ENCODE measurements at regions not wholly inside any gene's neighbourhood (a gene's known extent, or its start where the extent isn't known, plus 50 kb on each side); places are given as distances from the start of the nearest gene placed in this dataset.

DNA sequence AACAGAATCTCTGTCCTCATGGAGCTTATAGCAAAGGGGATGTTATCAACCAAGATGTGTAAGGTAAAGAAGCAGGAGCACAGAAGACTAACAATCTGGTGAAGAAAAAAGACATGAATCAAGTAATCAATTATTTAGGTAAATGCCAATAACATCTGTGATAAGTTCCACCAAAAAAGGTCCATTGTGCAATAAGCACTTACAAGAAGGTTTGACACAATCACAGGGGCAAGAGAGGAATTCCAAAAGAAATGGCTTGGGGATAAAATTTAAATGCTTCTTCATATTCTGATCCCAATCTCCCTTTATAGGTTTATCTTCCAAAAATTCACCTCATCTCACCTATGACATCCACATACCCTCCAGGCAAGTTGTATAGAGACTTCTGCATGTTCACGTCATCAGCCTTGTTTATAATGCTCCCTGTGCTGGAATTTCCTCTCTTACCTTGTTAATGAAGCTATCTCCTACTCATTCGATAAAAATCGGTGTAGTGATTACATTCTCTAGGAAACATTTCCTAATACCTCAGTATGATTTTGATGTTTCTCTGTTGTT is 53.6 kb upstream of the DPT start:
- no peak for DNase-seq

DNA sequence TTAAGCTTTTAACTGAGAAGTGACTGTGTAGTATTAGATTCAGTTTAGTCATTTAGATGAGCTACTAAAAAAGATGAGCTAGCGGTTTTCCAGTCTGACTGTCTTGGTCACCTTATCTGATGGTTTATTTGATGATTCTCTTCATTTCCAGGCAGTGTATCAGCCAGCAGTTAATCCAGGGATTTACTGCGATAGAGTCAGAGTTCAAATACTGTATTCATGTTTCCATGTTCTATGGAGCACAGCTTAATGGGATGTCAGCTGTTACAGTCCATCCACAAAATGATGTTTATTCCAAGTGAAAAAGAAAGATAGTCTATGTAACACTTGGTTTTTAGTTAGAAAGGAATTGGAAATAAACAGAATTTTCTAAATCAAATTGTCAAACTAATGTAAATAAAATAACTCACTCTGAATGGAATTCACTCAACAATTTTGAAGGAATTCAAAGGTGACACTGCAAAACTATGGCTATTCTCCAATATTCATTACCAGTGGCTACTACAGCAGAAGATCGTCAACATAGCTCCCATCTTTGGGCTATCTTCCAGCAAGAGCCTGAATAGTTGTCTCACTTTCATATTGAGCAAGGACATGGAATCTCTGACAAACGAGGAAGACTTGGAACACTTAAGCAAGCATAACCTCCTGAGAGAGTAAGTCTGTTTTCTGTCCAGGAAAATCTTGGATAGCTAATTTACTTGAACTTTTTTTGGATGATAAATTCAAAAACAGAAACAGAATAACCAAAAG is 54.6 kb upstream of the DPT start:
- no peak for DNase-seq

GRCh38 chr1:168786476-168787330 is 57.7 kb upstream of the DPT start:
- no peak for DNase-seq

DNA sequence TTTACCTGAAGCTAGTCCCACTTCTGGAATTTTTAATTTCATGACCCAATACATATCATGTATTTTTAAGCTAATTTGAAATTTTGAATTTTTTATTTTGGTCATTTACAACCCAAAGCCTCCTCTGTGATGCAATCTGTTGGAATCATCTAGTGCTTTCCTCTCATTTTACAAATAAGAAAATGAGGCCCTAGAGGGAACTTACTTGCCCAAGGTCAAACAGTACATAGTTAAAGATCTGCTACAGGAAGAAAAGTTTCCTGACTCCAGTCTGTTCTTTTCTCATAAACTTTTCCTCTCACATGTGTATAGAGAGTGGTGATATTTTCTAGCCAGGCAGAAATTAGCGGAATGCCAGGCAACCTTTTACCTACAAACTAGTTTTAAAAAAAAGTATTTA is 59.3 kb upstream of the DPT start:
- DNase-seq, result no peak

DNA sequence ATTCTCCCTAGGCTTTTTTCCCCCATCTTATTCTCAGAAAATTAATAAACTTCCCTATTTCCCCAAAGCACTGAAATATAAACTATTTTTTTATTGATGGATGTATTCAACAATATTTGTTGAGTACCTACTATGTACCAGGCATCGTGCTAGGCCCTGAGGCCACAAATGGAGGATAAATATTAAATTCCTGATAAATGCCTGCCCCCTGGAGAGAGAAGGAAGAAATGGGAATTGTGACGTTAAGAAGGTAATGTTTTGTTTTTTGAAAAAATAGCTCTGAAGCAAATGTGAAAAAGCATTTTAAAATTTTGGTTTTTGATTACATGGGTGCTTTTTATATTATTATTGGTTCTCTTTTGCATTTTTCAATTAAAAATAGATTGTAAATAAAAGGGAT is 60.5 kb upstream of the DPT start:
- no peak for DNase-seq

- no peak for DNase-seq
Observed at GRCh38 chr1:168792142-168792541, 63.1 kb upstream of the DPT start.

GRCh38 chr1:168792592-168793125 is 63.7 kb upstream of the DPT start:
- DNase-seq, result no peak

DNA sequence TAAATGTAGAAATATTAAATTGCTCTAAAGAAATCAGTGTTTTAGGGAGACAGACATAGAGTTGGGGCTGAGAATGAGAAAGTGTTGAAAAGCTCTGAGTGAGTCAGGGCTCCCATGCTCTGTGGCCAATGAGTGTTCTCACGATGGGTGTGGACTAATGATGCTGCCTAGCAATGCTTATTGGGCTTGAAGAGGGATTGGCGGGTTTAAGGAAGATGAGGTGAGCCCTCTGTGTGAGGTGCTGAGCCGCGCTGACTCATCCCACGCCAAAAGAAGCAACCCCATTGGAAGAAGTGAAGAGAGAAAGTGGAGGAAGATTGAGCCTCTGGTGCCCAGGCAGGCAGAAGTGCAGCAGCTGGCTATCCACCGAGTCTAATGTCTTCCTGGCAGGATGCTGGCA is 65.1 kb upstream of the DPT start:
- no peak for DNase-seq

GRCh38 chr1:168795681-168796080 is 66.7 kb upstream of the DPT start:
- DNase-seq, result no peak

GRCh38 chr1:168799927-168800605 is 71.1 kb upstream of the DPT start:
- no peak for DNase-seq

- no peak for DNase-seq
Observed at GRCh38 chr1:168801032-168801745, 72.2 kb upstream of the DPT start.

- no peak for DNase-seq
Observed at GRCh38 chr1:168803806-168804510, 75.0 kb upstream of the DPT start.

- no peak for DNase-seq
Observed at GRCh38 chr1:168806952-168807351, 77.9 kb upstream of the DPT start.

GRCh38 chr1:168811176-168811575 is 82.2 kb upstream of the DPT start:
- no peak for DNase-seq

DNA sequence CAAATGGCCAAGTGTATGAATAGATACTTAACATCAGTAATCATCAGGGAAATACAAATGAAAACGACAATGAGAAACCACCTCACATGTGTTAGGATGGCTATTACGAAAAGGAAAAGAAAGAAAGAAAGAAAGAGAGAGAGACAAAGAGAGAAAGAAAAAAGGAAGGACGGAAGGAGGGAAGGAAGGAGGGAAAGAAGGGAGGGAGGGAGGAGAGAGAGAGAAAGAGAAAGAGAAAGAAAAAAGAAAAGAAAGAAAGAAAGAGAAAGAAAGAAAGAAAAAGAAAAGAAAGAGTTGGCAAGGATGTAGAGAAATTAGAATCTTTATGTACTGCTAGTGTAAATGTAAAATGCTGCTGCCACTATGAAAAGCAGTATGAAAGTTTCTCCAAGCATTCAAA is 90.7 kb upstream of the DPT start:
- no peak for DNase-seq

DNA sequence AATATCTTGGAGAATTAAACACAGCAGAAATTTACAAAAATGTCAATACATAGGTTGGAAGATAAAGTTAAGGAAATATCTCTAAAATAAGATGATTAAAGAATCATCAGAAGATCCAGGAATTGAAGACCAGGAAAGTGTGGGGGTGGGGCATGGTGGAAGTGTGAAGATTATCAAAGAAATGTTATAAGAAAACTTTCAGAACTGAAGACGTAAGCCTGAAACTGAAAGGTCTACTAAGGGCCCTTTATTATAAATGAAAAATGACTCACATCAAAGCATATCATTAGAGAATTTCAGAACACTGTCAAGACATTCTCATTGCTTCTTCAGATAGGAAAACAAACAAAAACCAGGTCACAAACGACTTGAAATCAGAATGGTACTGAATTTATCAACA is 92.4 kb upstream of the DPT start:
- DNase-seq, result peak; percentile 41 to 45

DNA sequence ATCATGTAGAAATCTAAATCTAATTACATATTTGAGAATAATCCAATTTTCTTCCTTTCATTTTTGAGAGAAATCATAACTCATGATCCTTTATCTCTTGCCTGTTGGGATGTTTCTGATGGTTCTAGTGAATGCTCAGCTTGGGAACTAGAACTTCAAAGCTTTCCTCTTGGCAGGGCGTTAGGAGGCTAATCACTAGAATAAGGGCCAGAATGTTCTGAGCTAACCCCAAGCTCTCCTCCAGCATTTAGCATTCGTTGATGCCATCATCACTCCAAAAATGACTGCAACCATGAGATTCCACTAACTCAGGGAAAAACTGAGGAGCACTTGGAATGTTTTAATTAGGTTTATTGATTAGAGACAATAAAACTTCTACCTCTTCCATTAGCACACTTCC is 93.9 kb upstream of the DPT start:
- no peak for DNase-seq

DNA sequence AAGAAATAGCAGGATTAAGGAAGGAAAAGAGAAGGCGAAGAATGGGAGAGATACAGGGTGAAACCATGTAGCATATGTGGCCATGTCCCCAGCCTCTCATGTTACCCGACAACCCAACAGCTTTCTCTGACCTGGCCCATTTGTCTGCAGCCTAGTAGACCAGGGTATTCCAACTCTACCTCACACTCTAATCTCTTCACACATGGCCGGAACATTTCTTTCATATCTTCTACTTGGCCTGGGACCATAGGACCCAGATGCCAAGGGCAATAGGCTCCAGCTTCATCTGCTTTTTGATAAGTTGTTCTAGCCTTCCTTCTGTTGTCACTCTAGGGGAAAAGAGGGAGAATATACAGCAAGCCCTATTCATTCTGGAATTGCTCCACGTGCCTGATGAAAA is 95.0 kb upstream of the DPT start:
- DNase-seq, result no peak

DNA sequence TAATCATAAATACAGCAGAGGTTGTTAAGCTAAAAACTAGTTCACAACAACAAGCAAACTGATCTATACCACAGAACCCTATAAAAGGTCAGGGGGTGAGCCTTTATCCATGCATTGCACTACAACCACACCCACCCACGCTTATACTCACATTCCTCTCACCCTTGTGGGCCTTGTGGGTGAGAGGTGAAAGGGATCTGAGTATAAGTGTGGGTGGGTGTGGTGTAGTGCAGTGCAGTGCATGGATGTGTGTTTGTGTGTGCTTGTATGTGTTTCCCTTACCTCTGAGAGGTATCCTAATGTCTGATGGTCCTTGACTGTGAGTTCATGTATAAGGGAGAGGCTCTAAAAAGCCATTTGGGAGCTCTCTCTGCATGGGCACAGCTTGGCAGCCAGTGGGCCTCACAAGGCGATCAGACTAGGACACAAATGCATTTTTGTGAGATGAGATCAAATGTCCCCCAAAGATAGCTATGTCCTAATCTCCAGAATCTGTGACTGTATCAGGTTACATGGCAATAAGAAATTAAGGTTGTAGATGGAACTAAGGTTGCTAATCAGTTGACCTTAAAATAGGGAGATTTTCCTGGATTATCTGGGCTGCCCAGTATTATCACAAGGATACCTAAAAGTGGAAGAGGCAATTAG is 95.5 kb upstream of the DPT start:
- DNase-seq, result no peak

DNA sequence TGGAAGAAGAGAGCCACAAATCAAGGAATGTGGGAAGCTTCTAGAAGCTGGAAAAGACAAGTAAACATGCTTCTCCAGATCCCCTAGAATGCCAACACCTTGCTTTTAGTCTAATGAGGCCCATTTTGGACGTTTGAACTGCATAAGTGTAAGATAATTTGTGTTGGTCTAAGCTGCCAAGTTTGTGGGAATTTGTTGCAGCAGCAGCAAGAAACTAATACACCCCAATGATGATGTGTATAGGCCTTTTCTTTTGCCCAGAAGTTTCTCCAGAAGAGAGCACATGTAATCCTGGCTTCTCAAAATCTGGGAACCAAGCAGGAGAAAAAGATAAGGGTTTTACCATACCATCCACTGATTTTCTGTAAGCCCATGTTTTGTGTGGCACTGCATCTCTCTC is 96.1 kb upstream of the DPT start:
- DNase-seq, result no peak

- DNase-seq, result no peak
Observed at GRCh38 chr1:168825820-168826219, 96.8 kb upstream of the DPT start.

All from stimulated activated CD4-positive, alpha-beta T cell treated with anti-CD3 and anti-CD28 coated beads, Interleukin-2, amount 100 ng/mL, for 24 hours (primary cell).